HG03139 (cell line): ENCODE measurements at regions not wholly inside any gene's neighbourhood (a gene's known extent, or its start where the extent isn't known, plus 50 kb on each side); places are given as distances from the start of the nearest gene placed in this dataset.

ENCODE experiments used
- ATAC-seq: cut with Tn5 transposase; IDR thresholded peaks from one replicate; pipeline ENCODE4 v1.9.1; 2021; ENCODE audit not compliant: unreplicated experiment

DNA sequence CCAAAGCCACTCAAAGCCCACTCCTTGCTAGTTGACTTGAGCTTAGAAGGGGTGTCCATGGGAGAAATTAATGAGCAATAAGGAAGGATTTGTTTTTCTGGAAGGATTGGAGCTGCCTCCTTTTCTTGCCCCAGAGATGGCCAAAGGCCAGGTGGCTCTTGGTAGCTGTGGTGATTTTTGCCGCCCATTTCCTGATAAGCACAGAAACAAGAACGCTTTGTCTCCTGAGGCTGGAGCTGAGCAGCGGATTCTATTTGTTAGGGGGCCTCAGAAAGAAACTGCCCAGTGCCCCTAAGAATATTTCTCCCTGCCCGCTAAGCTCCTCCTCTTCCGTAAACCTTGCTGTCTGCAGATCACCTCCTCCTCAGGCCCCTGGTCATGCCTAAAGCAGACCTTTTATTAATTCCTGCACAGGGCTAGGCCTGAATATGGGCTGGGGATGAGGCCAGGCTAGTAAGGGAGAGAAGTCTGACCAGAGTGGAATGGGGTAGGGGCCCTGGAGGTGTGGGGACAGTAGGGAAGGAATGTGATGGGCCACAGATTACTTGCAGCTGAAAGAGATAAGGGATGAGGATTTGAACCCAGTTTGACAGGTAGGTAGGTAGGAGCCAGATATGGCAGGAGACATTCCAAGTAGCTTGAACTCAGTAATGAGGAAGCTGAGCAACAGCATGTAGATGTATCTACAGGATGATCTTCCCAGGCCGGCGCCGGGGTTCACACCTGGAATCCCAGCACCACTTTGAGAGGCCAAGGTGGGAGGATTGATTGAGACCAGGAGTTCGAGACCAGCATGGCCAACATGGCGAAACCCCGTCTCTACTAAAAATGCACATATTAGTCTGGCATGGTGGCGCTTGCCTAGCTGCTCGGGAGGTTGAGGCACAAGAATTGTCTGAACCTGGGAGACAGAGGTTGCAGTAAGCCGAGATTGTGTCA lies 71.2 kb upstream of the NAA20 start:
- ATAC-seq = no peak

DNA sequence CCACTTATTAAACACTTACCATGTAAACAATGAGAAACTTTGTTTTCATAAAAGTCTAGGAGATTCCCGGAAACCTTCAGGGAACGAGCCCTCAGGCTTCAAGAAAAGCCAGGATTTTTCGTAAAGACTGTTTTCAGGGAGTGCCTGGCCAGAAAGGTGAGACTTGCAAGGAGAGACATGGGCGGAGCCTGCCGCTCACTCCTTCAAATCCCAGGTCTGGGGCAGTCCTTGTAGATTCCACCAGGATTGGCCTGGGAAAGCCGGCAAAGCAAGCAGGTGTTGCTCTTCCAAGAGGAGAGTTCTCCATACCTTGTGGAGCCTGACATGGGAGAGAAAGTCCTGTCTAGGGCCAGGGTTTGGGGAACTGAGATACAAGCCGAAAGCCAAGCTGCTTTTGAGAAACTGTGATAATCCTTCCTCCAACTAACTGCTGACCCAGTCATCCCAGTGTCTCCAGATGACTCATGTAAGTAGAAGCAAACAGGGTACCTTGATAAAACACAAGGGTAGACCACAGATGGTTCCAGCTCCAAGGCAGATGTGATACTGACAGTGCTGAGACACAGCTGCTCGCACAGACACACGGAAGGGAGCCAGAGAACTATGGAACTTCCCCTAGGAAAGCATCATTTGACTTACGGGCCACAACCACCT lies 69.4 kb upstream of the NAA20 start:
- peak; percentile 62 for ATAC-seq

DNA sequence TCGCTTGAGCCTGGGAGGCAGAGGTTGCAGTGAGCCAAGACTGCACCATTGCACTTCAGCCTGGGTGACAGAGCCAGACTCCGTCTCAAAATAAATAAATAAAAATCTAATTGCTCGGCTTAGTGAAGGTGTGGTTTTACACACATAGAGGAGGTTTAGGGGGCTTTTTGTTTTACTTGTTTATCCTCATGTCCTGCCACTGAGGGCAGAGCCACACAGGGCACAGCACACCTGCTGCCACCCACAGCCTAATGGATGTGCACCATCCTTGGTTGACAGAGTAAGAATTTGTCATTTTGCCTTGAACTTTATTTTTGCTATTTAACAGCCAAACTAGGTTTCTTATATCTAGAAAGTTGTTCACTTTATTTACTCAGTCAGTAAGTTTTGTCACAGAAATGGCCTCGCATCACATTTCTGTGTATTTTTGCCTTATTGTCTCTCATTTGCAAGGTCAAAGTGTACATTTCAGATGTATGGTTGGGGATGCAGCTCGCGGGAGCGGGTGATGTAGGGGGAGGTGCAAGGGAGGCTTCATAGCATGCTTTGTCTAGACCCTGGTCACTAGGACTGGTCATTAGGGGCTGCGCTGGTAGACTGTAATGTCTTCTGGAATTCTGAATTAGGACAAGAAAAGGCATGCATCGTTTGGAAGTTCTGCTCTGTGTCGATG lies 67.8 kb upstream of the NAA20 start:
- no peak for ATAC-seq

GRCh38 chr20:19950042-19950441 lies 67.1 kb upstream of the NAA20 start:
- no peak for ATAC-seq

GRCh38 chr20:19952392-19952791 lies 64.8 kb upstream of the NAA20 start:
- no peak for ATAC-seq

DNA sequence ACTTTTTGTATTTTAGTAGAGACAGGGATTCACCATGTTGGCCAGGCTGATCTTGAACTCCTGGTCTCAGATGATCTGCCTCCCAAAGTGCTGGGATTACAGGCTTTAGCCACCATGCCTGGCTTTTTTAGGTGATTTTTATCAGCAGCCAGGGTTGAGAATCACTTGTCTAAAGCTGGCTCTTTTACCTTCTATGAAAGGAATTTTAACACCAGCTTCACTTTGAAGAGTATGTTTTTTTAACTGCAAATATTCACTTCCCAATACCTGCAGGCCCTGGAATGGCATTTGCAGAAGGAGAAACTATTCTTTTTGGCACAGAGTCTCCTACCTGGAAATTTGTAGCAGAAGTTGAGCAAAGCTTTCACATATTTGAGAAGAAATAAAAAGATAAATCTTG lies 63.6 kb upstream of the NAA20 start:
- ATAC-seq = no peak

- ATAC-seq = no peak
Measured at GRCh38 chr20:19956976-19957375, 60.2 kb upstream of the NAA20 start.

DNA sequence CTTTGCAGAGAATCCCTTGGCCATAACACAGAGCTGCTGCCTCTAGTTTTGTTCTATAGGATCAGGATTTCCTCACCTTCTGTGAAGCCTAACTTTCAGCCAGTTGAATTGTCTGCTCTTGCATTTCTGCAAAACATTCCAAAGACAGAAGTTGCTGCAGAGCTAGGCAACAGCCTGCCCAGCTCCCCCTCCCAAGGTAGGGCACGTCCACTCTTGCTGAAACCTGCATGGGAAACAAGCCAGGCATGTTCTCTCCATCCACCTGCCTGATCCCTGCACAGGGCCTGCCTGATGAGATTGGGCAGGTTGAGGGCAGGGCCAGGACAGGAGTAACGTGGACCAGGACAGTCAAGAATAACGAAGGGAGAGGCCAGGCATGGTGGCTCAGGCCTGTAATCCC lies 58.9 kb upstream of the NAA20 start:
- no peak for ATAC-seq

- no peak for ATAC-seq
Measured at GRCh38 chr20:19958928-19959327, 58.2 kb upstream of the NAA20 start.

GRCh38 chr20:19960745-19961144 lies 56.4 kb upstream of the NAA20 start:
- ATAC-seq = no peak

DNA sequence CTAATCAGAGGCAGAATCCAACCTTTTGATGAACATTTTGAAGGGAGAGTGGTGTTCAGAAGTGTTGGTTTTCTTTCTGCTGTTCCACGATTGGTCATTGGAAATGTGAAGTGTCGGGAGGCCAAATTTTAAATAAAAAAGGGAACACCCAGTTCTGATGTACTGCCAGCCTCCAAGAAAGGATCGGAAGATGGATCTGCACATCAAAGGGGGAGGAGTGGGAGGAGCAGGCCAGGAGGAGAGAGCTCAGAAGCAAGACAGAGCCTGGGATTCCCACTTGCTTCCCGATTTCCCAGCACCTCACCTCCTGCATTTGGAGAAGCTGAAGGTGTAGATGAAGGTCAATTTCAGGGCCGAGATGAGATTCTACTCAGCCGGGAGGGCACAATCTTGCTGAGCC lies 55.9 kb upstream of the NAA20 start:
- no peak for ATAC-seq

DNA sequence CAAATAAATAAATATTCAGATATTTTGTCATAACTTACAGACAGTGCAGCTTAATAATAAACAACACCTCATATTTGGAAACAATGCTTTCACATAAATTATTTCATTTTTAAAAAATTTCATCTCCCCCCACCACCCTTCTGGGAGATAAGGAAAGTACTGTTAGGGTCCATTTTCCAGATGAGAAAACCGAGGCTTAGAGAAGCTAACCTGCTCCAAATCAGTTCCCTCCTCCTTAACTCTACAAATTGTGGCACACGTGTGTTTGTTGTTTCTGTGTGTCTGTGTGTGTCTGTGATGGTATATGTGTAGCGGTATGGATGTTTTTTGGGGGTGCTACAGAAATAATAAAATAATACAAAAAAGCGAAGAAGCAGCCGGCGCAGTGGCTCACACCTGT lies 54.2 kb upstream of the NAA20 start:
- ATAC-seq = no peak

DNA sequence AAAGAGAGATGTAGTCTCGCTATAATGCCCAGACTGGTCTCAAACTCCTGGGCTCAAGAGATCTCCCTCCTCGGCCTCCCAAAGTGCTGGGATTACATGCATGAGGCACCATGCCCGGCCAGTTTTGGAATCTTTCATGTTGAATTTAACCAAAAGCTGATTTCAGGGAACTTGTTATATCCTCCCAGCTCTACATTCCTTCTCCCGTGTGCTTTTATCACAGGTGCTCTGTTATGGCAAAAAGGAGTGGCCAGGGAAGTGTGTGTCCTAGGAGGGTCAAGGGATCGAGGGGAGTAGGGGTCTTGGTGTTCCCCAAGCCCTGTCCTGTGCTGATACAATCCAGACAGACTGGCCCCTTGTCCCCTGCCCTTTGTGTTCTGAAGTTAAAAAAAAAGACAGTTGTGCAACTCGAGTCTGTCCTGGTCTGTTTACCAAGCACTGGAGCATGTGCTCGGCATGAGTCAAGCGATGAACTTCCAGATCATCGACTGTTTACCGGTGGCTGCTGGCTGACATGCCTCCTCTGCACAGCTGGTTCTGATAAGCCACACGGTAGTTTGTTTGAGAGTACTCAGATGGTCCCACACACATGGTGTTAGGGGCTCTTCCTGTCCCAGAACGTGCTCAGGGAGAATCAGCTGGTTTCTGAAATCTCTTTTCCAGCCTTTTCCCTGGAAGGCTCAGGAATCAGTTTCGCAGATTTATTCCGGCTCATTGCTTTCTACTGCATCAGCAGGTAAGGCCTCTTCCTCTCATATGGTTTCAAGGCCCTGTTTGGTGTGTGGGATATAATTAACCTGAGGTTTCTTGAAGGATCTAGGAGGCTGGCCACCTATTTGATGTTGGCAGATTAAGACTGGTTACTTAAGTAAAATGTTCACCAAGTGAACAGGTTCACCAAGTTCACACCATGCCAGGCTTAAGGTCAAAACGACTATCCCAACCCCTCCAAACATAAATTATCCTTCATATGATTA lies 52.6 kb upstream of the NAA20 start:
- no peak for ATAC-seq

DNA sequence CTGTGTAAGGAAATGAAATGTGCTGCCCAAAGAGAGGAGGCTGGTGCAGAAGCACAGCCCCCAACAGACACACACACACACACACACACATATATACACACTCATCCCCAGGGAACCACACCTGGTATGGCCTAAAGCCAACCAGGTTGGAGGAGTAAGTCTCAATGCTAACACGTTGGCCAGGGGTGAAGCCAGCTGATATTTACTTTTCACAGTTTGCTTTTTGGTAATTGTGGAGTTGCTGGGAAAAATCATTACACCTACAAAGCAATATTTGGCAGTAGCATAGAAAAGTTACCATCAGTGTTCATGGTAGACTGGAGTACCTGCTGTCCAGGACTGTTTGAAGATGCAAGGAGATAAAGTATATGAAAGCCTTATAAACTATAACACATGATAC lies 50.3 kb upstream of the NAA20 start:
- ATAC-seq = no peak
